Naive thymus-derived CD8-positive, alpha-beta T cell (primary cell): ENCODE measurements at regions not wholly inside any gene's neighbourhood (a gene's known extent, or its start where the extent isn't known, plus 50 kb on each side); places are given as distances from the start of the nearest gene placed in this dataset.
A peak's percentile ranks its signal among the peaks of the same experiment; 100 is the strongest.

Source experiments
- ATAC-seq, 2 donors: fragments of 150-1000 bp; cut with Tn5 transposase in 1 of 2; sonication (Bioruptor Pico), chemical (Tn5 transposase) in 1 of 2; 1 replicate in 1 of 2; 2 replicates in 1 of 2; pipeline ENCODE4 v1.10.0; 2021; ENCODE audit warnings: mild to moderate bottlenecking in 2 of 2, moderate library complexity in 2 of 2
- POLR2A ChIA-PET: fragments of 350-600 bp; sonication (Branson Sonifier 250); formaldehyde crosslinking; loops from one replicate; lab custom pipeline; 2021; ENCODE audit warnings: antibody characterized with exemption; lab: Charles Lee
- DNase-seq, 10 donors: peaks; one replicate each; pipeline versions ENCODE4 v3.0.0 to v3.0.0-alpha.2; 2020 to 2022
- H3K27ac Mint-ChIP-seq, 10 donors: one replicate each; pipeline ENCODE4 v1.8.0; 2020 to 2022; ENCODE audit warnings: mild to moderate bottlenecking in 10 of 10, mixed read lengths in 10 of 10, moderate library complexity in 4 of 10, inconsistent platforms in 1 of 10
- H3K27me3 Mint-ChIP-seq, 5 donors: one replicate each; pipeline ENCODE4 v1.8.0; 2021 to 2022; ENCODE audit warnings: mixed read lengths in 5 of 5
- H3K36me3 Mint-ChIP-seq, 3 donors: one replicate each; pipeline ENCODE4 v1.8.0; 2020 to 2022; ENCODE audit warnings: mixed read lengths in 3 of 3, mild to moderate bottlenecking in 2 of 3, inconsistent platforms in 1 of 3
- H3K4me1 Mint-ChIP-seq, 4 donors: one replicate each; pipeline ENCODE4 v1.8.0; 2021 to 2022; ENCODE audit warnings: mixed read lengths in 4 of 4
- H3K4me3 Mint-ChIP-seq, 10 donors: one replicate each; pipeline ENCODE4 v1.8.0; 2020 to 2022; ENCODE audit warnings: mild to moderate bottlenecking in 10 of 10, mixed read lengths in 10 of 10, moderate library complexity in 6 of 10, inconsistent platforms in 1 of 10
- H3K9me3 Mint-ChIP-seq, 9 donors: one replicate each; pipeline ENCODE4 v1.8.0; 2020 to 2022; ENCODE audit warnings: mixed read lengths in 9 of 9, mild to moderate bottlenecking in 3 of 9, inconsistent platforms in 1 of 9, moderate library complexity in 1 of 9

DNA sequence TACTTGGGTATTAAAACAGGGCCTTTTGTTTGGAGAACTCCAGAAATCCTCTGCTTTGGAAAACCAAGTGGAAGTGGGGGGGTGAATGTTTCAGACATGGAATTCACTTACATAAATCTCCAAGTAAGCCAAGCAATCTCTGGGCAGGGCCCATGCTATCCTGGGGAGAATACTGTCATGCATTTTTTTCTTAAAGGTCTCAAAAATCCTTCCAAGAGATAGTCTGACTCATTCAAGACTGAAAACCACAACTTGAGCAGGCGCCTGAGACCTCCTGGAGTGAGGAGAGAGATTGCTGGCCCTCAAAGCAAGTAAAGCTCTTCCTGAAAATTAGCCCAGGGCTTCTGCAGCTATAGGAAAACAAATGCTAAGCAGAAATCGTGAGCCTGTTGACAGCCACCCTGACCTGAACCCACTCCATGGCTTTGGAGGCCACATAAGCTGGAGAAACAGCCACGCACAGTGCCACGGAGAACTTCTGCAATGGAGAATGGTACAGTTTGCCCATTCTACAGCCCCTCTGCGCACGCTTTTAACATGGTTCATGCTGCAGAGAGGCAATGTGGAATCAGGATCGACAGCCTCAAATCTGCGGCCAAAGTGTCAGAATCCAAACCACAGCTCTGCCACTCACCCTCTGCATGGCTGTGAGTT, 203.1 kb upstream of the AUTS2 start:
- peaks cover 0 to 10% (median 0%) of the 10 kb centered on the region in 5 donors for H3K27me3 Mint-ChIP-seq
- no peak overlapping the region for H3K4me3 Mint-ChIP-seq
- DNase-seq (no peak), ATAC-seq (no peak)
- no peaks in the 10 kb centered on the region for H3K4me1 Mint-ChIP-seq
- H3K27ac Mint-ChIP-seq, result no peak overlapping the region
- no peaks in the 10 kb centered on the region for H3K9me3 Mint-ChIP-seq
- no peaks in the 10 kb centered on the region for H3K36me3 Mint-ChIP-seq
- POLR2A ChIA-PET, result interaction anchor here (0.6 kb wide), 1 partner anchor 10 kb away, joined by 3 read pairs; no protein-coding TSS in a partner anchor

DNA sequence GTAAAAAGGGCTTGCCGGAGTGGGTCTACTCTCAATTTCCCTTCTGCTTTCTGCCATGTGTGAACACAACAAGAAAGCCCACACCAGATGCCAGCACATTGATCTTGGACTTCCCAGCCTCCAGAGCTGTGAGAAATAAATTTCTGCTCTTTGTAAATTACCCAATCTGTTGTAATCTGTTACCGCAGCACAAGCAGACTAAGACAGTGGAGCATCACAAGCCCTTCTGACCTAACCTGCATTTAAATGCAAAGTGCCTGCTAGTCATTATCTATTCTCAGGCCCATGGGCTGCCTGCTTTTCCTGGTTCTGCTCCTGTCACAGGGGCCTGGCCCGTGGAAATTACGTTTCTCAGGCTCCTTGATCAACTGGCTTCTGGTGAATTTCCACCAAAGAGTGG, 199.3 kb upstream of the AUTS2 start:
- POLR2A ChIA-PET, result no interaction called here
- no peak overlapping the region for H3K27ac Mint-ChIP-seq
- no peak overlapping the region for H3K4me3 Mint-ChIP-seq
- DNase-seq, result no peak
- H3K4me1 Mint-ChIP-seq, result no peaks in the 10 kb centered on the region
- H3K27me3 Mint-ChIP-seq, result peaks cover 0 to 10% (median 0%) of the 10 kb centered on the region in 5 donors
- H3K36me3 Mint-ChIP-seq, result no peaks in the 10 kb centered on the region
- ATAC-seq, result no peak
- H3K9me3 Mint-ChIP-seq, result no peaks in the 10 kb centered on the region

DNA sequence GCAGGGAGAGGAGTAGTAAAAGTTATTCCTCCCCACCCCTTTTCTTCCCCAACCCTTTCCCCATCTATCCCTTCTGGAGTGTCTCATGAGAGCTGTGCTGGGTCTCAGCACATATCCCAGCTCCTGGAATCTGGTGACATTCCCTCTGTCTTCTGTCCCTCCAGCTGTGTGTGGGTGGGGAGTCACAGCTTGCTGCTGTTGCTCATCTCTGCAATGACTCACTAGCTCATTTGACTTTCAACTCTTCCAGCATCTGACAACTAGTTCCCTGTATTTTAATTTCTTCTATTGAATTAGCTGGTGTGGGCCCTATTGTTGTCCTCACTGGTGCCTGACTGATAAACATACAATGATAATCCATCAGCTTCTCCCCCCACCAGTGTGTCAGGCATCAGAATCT, 198.9 kb upstream of the AUTS2 start:
- Mint-ChIP-seq H3K4me3 (no peak overlapping the region), H3K4me1 (no peaks in the 10 kb centered on the region), H3K27me3 (peaks cover 0 to 10% (median 0%) of the 10 kb centered on the region in 5 donors), H3K9me3 (no peaks in the 10 kb centered on the region), H3K36me3 (no peaks in the 10 kb centered on the region), H3K27ac (no peak overlapping the region)
- DNase-seq, result no peak
- POLR2A ChIA-PET, result no interaction called here
- no peak for ATAC-seq

DNA sequence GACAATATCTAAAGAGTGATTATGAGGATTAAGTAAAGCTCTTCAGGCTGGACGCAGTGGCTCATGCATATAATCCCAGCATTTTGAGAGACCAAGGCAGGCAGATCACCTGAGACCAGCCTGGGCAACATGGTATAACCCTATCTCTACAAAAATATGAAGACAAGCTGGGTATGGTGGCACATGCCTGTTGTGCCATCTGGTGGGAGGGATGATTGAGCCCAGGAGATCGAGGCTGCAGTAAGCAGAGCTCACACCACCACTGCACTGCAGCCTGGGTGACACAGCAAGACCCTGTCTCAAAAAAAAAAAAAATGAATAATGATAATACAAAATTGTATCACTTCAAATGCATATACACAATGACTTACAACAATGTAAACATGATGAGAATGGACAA, 195.6 kb upstream of the AUTS2 start:
- peaks cover 0 to 4% (median 0%) of the 10 kb centered on the region in 5 donors for H3K27me3 Mint-ChIP-seq
- H3K9me3 Mint-ChIP-seq, result no peaks in the 10 kb centered on the region
- POLR2A ChIA-PET, result no interaction called here
- no peak overlapping the region for H3K4me3 Mint-ChIP-seq
- no peaks in the 10 kb centered on the region for H3K36me3 Mint-ChIP-seq
- ATAC-seq (no peak), DNase-seq (no peak)
- no peaks in the 10 kb centered on the region for H3K4me1 Mint-ChIP-seq
- no peak overlapping the region for H3K27ac Mint-ChIP-seq

DNA sequence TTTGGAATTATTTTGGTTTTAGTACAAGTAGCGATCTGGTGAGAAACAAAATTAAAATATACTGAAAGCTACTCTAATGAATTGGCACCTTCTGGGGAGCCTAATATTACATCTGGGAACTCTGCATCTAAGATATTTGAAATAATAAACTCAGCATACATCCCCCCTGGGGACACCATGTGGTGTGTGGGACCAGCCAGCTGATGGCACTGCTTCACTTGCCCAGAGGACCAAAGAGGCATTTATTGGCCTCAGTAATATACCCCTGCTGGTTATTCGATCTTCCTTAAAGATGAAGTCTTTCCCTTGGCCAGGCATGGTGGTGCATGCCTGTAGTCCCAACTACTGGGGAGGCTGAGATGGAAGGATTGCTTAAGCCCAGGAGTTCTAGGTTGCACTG, 195.1 kb upstream of the AUTS2 start:
- Mint-ChIP-seq H3K36me3 (no peaks in the 10 kb centered on the region), H3K4me1 (no peaks in the 10 kb centered on the region), H3K4me3 (no peak overlapping the region), H3K27me3 (peaks cover 0 to 4% (median 0%) of the 10 kb centered on the region in 5 donors), H3K27ac (no peak overlapping the region), H3K9me3 (peaks cover 0 to 1% (median 0%) of the 10 kb centered on the region in 9 donors)
- no peak for DNase-seq
- POLR2A ChIA-PET, result no interaction called here
- ATAC-seq, result no peak

DNA sequence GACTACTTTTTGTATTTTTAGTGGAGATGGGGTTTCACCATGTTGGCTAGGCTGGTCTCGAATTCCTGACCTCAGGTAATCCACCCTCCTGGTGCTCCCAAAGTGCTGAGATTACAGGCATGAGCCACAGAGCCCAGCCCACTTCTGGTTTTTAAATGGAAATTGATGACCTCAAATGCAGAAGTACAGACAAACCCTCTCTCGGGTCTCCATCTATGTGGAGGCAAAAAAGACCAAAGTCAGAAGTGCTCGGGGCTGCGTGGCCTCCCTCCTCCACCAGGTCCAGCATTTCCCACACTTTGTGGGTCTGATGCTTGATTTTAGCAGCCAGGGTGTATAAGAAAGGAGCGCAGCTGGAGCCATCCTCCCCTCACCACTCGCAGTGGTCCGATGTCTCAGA, 187.3 kb upstream of the AUTS2 start:
- H3K9me3 Mint-ChIP-seq, result peaks cover 0 to 14% (median 9%) of the 10 kb centered on the region in 9 donors
- H3K36me3 Mint-ChIP-seq, result peaks cover 0 to 10% (median 3%) of the 10 kb centered on the region in 3 donors
- H3K27me3 Mint-ChIP-seq, result peaks cover 0 to 9% (median 0%) of the 10 kb centered on the region in 5 donors
- POLR2A ChIA-PET, result no interaction called here
- ATAC-seq, result no peak
- no peak overlapping the region for H3K4me3 Mint-ChIP-seq
- no peak overlapping the region for H3K27ac Mint-ChIP-seq
- DNase-seq, result no peak
- peaks cover 0 to 2% (median 0%) of the 10 kb centered on the region in 4 donors for H3K4me1 Mint-ChIP-seq

DNA sequence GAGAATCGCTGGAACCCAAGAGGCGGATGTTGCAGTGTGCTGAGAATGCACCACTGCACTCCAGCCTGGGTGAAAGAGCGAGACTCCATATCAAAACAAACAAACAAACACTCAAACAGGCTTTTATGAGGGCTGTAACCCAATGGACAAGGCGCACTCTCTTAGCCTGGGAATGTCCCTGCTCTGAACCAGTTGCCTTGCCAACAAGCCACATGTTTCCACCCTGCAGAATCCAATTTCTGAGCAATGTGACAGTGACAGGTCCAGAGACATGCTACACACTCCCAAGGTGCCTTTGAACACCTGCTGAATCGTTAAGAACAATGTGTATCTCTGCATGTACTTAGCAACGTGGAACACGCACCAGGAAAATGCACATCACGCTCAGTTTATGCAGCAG, 186.8 kb upstream of the AUTS2 start:
- ATAC-seq (no peak), DNase-seq (no peak)
- Mint-ChIP-seq H3K9me3 (peaks cover 0 to 14% (median 9%) of the 10 kb centered on the region in 9 donors), H3K4me1 (peaks cover 0 to 2% (median 0%) of the 10 kb centered on the region in 4 donors), H3K27me3 (peaks cover 0 to 9% (median 0%) of the 10 kb centered on the region in 5 donors), H3K36me3 (peaks cover 0 to 10% (median 3%) of the 10 kb centered on the region in 3 donors), H3K27ac (no peak overlapping the region), H3K4me3 (no peak overlapping the region)
- POLR2A ChIA-PET, result no interaction called here

DNA sequence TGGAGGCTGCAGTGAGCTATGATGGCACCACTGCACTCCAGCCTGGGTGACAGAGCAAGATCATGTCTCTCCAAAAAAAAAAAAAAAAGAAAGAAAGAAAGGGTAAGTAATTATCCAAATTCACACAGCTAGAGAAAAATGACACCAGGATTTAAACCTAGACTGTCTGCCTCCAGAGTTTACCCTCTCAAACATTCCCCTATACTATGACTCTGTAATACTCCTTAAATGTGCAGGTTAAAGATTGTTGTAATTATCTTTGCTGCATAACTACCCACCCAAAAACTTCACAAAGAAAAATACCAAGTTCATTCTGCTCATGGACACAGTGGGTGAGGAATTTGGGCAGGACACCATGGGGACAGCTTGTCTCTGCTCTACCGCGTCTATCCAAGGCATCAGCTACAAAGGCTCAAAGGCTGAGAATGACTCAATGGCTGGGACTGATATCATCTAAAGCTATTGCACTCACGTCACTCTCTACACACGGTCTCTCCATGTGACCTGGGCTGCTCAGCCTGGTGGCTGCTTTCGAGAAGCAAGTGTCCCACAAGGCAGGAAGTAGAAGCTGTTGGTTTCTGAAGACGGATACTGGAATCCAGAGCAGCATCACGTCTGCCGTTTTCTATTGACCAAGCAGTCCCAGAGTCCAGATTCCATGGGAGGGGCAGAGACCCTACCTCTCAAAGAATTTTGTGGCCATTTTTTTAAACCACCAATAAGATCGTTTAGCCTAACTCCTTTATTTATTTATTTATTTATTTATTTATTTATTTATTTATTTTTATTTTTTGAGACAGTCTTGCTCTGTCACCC, 185.7 kb upstream of the AUTS2 start:
- peaks cover 0 to 14% (median 3%) of the 10 kb centered on the region in 3 donors for H3K36me3 Mint-ChIP-seq
- ATAC-seq (peak in 1 of 2 donors; percentile 51), DNase-seq (no peak)
- H3K4me3 Mint-ChIP-seq, result no peak overlapping the region
- peaks cover 0 to 2% (median 0%) of the 10 kb centered on the region in 4 donors for H3K4me1 Mint-ChIP-seq
- H3K9me3 Mint-ChIP-seq, result peaks cover 0 to 20% (median 11%) of the 10 kb centered on the region in 9 donors
- H3K27ac Mint-ChIP-seq, result no peak overlapping the region
- peaks cover 0 to 9% (median 0%) of the 10 kb centered on the region in 5 donors for H3K27me3 Mint-ChIP-seq
- POLR2A ChIA-PET, result no interaction called here

DNA sequence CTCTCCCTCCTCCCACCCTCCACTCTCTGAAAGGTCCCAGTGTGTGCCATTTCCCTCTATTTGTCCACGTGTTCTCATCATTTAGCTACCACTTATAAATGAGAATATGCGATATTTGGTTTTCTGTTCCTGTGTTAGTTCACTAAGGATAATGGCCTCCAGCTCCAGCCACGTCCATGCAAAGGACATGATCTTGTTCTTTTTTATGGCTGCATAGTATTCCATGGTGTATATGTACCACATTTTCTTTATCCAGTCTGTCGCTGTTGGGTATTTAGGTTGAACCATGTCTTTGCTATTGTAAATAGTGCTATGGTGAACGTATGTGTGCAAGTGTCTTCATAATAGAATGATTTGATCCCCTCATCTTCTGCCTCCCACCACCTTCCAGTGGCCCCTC, 183.7 kb upstream of the AUTS2 start:
- ATAC-seq, result no peak
- Mint-ChIP-seq H3K27me3 (peaks cover 0 to 15% (median 2%) of the 10 kb centered on the region in 5 donors), H3K4me1 (peaks cover 0 to 2% (median 0%) of the 10 kb centered on the region in 4 donors), H3K36me3 (peaks cover 0 to 18% (median 3%) of the 10 kb centered on the region in 3 donors), H3K4me3 (no peak overlapping the region), H3K9me3 (peaks cover 4 to 31% (median 21%) of the 10 kb centered on the region in 9 donors), H3K27ac (no peak overlapping the region)
- POLR2A ChIA-PET, result no interaction called here
- DNase-seq, result no peak

DNA sequence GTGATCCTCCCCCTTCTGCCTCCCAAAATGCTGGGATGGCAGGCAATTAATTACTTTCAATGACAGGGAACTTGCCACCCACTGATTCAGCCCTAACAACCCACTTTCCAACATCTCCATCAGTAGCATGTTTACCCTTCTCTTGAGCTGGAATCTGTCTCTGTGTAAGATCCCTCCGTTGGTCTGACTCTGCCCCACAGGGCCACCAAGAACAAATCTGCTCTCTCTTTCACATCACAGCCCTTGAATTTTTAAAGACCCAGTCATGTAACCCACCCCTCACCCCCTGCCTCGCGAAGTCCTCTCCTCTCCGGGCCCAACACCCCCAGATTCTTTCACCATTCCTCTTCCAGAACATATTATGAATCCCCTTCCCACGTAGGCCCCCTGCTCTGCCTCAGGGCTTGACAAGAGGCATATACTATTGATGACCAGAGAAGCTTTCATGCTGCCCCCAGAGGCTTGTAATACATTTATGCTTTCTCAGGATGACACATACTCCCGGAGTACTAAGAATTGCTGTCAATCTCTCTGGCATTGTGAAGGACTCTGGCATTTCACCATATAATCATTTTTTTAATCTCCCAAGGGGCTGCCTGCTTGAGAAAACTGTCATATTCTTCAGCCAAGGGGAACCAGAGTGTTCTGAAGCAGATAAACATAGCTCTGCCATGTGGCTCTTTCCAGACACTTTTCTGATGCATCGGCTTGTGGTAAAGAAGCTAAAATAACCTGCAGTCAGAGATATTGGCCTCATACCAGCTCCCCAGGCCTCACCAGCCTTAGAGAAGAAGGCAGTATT, 179.2 kb upstream of the AUTS2 start:
- Mint-ChIP-seq H3K9me3 (peaks cover 5 to 31% (median 21%) of the 10 kb centered on the region in 9 donors), H3K27me3 (peaks cover 0 to 16% (median 3%) of the 10 kb centered on the region in 5 donors), H3K36me3 (peaks cover 0 to 18% (median 3%) of the 10 kb centered on the region in 3 donors), H3K4me3 (no peak overlapping the region), H3K27ac (no peak overlapping the region), H3K4me1 (no peaks in the 10 kb centered on the region)
- POLR2A ChIA-PET, result interaction anchor here (0.6 kb wide), 2 partner anchors 415 to 1238 kb away, joined by 3 read pairs; no protein-coding TSS in a partner anchor
- ATAC-seq, result no peak
- no peak for DNase-seq

DNA sequence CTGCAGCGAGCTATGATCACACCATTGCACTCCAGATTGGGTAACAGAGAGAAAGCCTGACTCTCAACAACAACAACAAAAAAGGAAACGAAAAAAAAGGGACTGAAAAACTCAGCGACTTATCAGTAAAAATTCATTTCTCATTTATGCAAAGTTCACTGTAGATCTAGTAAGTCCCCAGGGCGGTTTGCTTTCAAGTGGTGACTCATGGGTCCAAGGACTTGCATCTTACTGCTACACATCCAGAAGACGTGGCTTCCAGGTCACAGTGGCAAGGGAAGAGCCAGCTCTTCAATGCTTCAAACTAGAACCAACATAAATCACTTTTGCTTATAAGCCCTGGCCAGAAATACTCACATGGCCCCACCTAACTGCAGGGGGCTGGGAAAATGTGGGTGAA, 178.3 kb upstream of the AUTS2 start:
- H3K27me3 Mint-ChIP-seq, result peaks cover 0 to 17% (median 3%) of the 10 kb centered on the region in 5 donors
- H3K9me3 Mint-ChIP-seq, result peaks cover 2 to 27% (median 18%) of the 10 kb centered on the region in 9 donors
- no peak for DNase-seq
- no peak overlapping the region for H3K27ac Mint-ChIP-seq
- H3K36me3 Mint-ChIP-seq, result peaks cover 0 to 13% (median 0%) of the 10 kb centered on the region in 3 donors
- no peak overlapping the region for H3K4me3 Mint-ChIP-seq
- no peak for ATAC-seq
- POLR2A ChIA-PET, result no interaction called here
- no peaks in the 10 kb centered on the region for H3K4me1 Mint-ChIP-seq

DNA sequence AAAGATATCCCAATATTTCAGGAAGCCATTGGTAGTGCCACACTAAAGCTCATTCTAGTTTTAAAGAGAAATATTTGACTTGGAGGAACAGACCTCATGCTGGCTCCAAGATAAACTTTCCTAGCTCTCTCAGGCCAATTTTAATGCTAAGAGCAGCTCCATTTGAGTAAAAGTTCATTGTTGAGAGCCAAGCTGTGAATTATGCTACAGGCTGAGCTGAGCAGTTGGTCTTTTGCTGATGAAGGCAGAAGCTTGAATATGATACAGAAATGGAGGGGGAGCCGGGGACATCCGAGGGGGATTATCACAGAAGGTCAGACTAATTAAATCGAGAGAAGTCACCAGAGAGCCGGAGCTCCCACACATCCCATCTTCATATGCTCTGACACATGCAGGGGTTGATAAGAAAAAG, 175.7 kb upstream of the AUTS2 start:
- peaks cover 1 to 19% (median 6%) of the 10 kb centered on the region in 5 donors for H3K27me3 Mint-ChIP-seq
- ATAC-seq, result no peak
- POLR2A ChIA-PET, result interaction anchor here (0.5 kb wide), 1 partner anchor 50 kb away, joined by 3 read pairs; no protein-coding TSS in a partner anchor
- no peak overlapping the region for H3K4me3 Mint-ChIP-seq
- no peak for DNase-seq
- no peaks in the 10 kb centered on the region for H3K4me1 Mint-ChIP-seq
- peaks cover 0 to 4% (median 0%) of the 10 kb centered on the region in 3 donors for H3K36me3 Mint-ChIP-seq
- peaks cover 0 to 16% (median 5%) of the 10 kb centered on the region in 9 donors for H3K9me3 Mint-ChIP-seq
- H3K27ac Mint-ChIP-seq, result no peak overlapping the region
